Prostate gland (tissue), 2 donors: ENCODE measurements at regions not wholly inside any gene's neighbourhood (a gene's known extent, or its start where the extent isn't known, plus 50 kb on each side); places are given as distances from the start of the nearest gene placed in this dataset.

Experiments
- POLR2A ChIP-seq: fragments of 450-650 bp; IDR thresholded peaks from one replicate; pipeline ENCODE4 v1.6.1; 2016; ENCODE audit warnings: antibody characterized with exemption, mild to moderate bottlenecking
- TF ChIP-seq, protein P1 (sequence below), 4 experiments: fragments of 200-600 bp in 2 of 4; fragments of 450-650 bp in 2 of 4; sonication (generic) in 2 of 4; IDR thresholded peaks; 1 replicate in 3 of 4; 2 replicates in 1 of 4; pipeline ENCODE4 v1.5.1; 2016 to 2019; ENCODE audit warnings: antibody characterized with exemption in 4 of 4, mild to moderate bottlenecking in 2 of 4, moderate library complexity in 2 of 4

DNA sequence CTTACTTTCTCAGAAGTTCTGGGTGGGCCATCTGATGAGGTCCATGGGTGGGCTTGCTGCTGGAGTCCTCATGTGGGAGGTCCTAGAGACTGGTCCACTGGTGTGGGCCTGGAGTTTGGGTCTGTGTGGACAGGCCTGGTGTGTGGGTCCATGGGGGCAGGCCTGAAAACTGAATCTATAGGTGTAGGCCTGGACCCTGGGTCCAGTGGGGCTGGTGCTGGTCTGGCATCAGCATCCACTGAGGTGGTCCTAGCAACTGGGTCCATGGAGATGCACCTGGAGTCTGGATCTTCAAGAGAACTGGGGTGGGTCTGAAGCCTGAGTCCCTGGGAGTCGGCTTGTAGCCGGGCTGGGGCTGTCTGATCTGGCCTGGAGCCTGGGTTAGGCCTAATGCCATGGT is 253.8 kb upstream of the CCL2 start:
- TF ChIP-seq, protein P1, sequence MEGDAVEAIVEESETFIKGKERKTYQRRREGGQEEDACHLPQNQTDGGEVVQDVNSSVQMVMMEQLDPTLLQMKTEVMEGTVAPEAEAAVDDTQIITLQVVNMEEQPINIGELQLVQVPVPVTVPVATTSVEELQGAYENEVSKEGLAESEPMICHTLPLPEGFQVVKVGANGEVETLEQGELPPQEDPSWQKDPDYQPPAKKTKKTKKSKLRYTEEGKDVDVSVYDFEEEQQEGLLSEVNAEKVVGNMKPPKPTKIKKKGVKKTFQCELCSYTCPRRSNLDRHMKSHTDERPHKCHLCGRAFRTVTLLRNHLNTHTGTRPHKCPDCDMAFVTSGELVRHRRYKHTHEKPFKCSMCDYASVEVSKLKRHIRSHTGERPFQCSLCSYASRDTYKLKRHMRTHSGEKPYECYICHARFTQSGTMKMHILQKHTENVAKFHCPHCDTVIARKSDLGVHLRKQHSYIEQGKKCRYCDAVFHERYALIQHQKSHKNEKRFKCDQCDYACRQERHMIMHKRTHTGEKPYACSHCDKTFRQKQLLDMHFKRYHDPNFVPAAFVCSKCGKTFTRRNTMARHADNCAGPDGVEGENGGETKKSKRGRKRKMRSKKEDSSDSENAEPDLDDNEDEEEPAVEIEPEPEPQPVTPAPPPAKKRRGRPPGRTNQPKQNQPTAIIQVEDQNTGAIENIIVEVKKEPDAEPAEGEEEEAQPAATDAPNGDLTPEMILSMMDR (IDR thresholded peaks at IDR 0.05): no peak
- TF ChIP-seq POLR2A: no peak
